Chondrocyte (in vitro differentiated cells): ENCODE measurements at regions not wholly inside any gene's neighbourhood (a gene's known extent, or its start where the extent isn't known, plus 50 kb on each side); places are given as distances from the start of the nearest gene placed in this dataset.

Experiments
- DNase-seq: peaks from one replicate; pipeline ENCODE4 v3.0.0; 2021; ENCODE audit warnings: mixed read lengths, low spot score
- H3K27ac Mint-ChIP-seq: one replicate; pipeline ENCODE4 v1.8.0; 2021; ENCODE audit warnings: mild to moderate bottlenecking, moderate library complexity, mixed read lengths; ENCODE audit not compliant: unreplicated experiment
- H3K27me3 Mint-ChIP-seq: 2 replicates; pipeline ENCODE4 v1.8.0; 2021; ENCODE audit warnings: low read depth, mixed read lengths
- H3K36me3 Mint-ChIP-seq: 2 replicates; pipeline ENCODE4 v1.8.0; 2021; ENCODE audit warnings: low read depth, mixed read lengths
- H3K4me1 Mint-ChIP-seq: 2 replicates; pipeline ENCODE4 v1.8.0; 2021; ENCODE audit warnings: low read depth, mild to moderate bottlenecking, mixed read lengths
- H3K4me3 Mint-ChIP-seq: one replicate; pipeline ENCODE4 v1.8.0; 2021; ENCODE audit warnings: mild to moderate bottlenecking, moderate library complexity, mixed read lengths; ENCODE audit not compliant: unreplicated experiment
- H3K9me3 Mint-ChIP-seq: 2 replicates; pipeline ENCODE4 v1.8.0; 2021; ENCODE audit warnings: low read depth, mixed read lengths
- TF ChIP-seq, protein P1 (sequence below): fragments of 200-600 bp; sonication (generic); IDR thresholded peaks from 2 replicates; pipeline ENCODE4 v1.5.0; 2021; ENCODE audit warnings: antibody characterized with exemption, mild to moderate bottlenecking, moderate library complexity

DNA sequence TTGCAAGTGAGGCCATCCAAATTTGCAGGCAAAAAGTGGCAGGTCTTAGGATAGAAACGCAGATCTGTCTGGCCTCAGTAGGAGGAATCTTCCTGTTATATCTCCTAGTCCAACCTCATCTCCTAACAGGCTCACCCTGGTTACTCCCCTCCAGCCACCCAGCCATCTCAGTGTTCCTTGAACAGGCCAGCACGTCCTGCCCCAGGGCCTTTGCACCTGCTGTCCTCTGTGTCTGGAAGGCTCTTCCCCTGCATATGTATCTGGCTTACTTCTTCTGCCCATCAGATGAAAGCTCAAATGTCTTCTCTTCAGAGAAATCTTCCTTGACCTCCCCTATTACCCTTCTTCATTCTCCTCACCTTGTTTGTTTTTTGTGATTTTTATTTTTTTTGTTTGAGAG, 107.3 kb upstream of the ALDH1B1 start:
- no peaks in the 10 kb centered on the region for H3K4me1 Mint-ChIP-seq
- H3K27me3 Mint-ChIP-seq = peaks cover 10% of the 10 kb centered on the region
- TF ChIP-seq, protein P1, sequence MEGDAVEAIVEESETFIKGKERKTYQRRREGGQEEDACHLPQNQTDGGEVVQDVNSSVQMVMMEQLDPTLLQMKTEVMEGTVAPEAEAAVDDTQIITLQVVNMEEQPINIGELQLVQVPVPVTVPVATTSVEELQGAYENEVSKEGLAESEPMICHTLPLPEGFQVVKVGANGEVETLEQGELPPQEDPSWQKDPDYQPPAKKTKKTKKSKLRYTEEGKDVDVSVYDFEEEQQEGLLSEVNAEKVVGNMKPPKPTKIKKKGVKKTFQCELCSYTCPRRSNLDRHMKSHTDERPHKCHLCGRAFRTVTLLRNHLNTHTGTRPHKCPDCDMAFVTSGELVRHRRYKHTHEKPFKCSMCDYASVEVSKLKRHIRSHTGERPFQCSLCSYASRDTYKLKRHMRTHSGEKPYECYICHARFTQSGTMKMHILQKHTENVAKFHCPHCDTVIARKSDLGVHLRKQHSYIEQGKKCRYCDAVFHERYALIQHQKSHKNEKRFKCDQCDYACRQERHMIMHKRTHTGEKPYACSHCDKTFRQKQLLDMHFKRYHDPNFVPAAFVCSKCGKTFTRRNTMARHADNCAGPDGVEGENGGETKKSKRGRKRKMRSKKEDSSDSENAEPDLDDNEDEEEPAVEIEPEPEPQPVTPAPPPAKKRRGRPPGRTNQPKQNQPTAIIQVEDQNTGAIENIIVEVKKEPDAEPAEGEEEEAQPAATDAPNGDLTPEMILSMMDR = no peak
- H3K27ac Mint-ChIP-seq = no peak overlapping the region
- DNase-seq = no peak
- H3K4me3 Mint-ChIP-seq = no peak overlapping the region
- no peaks in the 10 kb centered on the region for H3K9me3 Mint-ChIP-seq
- no peaks in the 10 kb centered on the region for H3K36me3 Mint-ChIP-seq

DNA sequence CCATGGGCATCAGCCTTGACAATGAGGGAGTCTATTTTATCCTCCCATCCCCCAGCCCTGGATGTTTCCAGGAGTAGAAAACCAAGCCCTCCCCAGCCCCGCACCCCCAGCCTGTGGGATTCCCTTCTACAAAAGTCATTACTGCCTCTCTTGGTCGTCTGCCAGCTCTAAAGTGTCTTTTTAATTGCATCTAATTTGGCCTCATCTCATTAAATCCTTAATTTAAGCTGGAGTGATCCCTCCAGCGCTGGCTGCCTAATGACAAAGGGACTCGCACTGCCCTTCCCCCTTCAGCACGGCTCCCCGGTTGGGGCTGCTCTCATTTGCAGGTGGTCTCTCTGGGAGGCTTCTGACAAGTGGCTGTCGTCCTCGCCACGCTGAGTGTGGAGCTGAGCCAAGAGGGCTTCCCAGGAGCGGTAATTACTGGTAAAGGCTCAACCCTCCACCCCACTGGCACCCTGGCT, 107.9 kb upstream of the ALDH1B1 start:
- no peaks in the 10 kb centered on the region for H3K36me3 Mint-ChIP-seq
- H3K27me3 Mint-ChIP-seq = peaks cover 13% of the 10 kb centered on the region
- no peak for DNase-seq
- no peaks in the 10 kb centered on the region for H3K4me1 Mint-ChIP-seq
- no peak overlapping the region for H3K27ac Mint-ChIP-seq
- no peak overlapping the region for H3K4me3 Mint-ChIP-seq
- TF ChIP-seq, protein P1 = no peak
- H3K9me3 Mint-ChIP-seq = no peaks in the 10 kb centered on the region

DNA sequence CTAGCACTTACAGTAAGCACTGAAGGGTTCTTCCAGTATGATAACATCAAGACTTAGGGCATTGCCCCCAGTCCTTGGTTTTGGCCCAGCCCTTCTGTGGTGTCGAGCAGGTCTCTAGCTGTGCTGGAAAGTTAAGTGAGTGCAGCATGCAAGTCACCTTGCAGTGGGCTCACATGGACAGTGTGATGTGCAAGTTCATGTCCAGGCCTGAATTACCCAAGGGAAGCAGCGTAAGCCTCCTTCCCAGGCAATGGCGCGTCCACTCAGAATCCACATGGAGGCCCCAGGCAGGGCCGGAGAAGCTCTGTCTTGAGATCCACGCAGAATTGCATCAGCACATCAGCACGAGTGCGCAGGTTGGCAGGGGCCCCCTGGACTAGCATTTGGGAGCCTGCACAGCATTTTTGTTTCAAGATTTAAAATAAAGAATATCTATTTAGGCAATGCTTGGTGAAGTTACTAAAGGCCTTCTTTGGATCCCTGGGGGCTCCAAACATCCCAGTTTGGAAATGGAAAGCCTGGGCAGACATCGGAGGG, 108.4 kb upstream of the ALDH1B1 start:
- no peaks in the 10 kb centered on the region for H3K4me1 Mint-ChIP-seq
- TF ChIP-seq, protein P1 = no peak
- no peak for DNase-seq
- H3K9me3 Mint-ChIP-seq = no peaks in the 10 kb centered on the region
- no peak overlapping the region for H3K4me3 Mint-ChIP-seq
- peaks cover 17% of the 10 kb centered on the region for H3K27me3 Mint-ChIP-seq
- no peaks in the 10 kb centered on the region for H3K36me3 Mint-ChIP-seq
- H3K27ac Mint-ChIP-seq = no peak overlapping the region

DNA sequence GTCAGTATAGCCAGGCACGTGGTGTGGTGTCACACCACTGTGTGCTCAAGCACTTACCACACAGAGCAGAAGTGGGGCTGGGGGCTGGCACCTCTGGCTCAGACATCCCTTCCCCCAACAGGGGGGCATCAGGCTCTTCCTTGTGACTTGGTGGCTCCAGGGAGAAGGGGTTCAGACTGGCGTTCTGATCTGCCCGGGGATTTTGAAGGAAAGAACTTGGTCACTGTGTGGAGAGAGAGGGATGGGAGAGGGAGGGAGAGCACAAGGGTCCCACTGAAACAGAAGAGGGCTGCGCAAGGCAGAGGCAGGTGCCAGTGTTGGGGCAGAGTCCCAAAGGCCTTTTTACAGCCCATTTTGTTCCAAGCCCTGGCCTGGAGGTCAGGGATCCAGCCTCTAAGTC, 109.7 kb upstream of the ALDH1B1 start:
- Mint-ChIP-seq H3K36me3 (no peaks in the 10 kb centered on the region), H3K9me3 (no peaks in the 10 kb centered on the region), H3K27me3 (peaks cover 18% of the 10 kb centered on the region), H3K4me3 (no peak overlapping the region), H3K4me1 (no peaks in the 10 kb centered on the region), H3K27ac (no peak overlapping the region)
- no peak for DNase-seq
- TF ChIP-seq, protein P1 = no peak

DNA sequence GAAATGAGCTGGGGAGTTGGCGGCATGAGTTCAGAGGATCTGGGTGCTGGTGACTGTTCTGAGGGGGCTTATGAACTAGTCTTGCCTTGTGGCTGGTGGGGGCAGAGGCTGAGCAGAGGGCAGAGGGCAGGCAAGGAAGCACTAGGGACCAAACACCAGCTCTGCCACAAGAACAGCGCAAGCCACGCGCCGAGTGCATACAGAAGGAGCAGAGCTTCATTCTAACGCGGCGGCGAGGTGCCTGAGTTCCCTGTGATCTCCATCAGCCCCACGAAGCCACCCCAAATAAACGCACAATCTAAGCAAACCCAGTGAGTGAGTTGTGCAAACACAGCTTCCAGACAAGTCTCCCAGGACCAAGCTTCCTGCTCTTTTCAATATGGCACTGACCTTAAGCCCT, 110.6 kb upstream of the ALDH1B1 start:
- H3K4me3 Mint-ChIP-seq = no peak overlapping the region
- H3K4me1 Mint-ChIP-seq = peaks cover 4% of the 10 kb centered on the region
- peaks cover 18% of the 10 kb centered on the region for H3K27me3 Mint-ChIP-seq
- no peak for DNase-seq
- no peaks in the 10 kb centered on the region for H3K9me3 Mint-ChIP-seq
- H3K36me3 Mint-ChIP-seq = no peaks in the 10 kb centered on the region
- H3K27ac Mint-ChIP-seq = no peak overlapping the region
- TF ChIP-seq, protein P1 = no peak
